NCI-H82 treated with DMSO at 0.1 percent for 48 hours (cell line): ENCODE measurements at regions not wholly inside any gene's neighbourhood (a gene's known extent, or its start where the extent isn't known, plus 50 kb on each side); places are given as distances from the start of the nearest gene placed in this dataset.
"Not testable (repeated sequence)": the region's sequence is repeated elsewhere in the genome, so short reads cannot be mapped to it uniquely, and the experiment has no call there.

Source experiments
- DNase-seq: peaks from one replicate; lab custom pipeline; 2025; ENCODE audit not compliant: unreplicated experiment; lab: John Stamatoyannopoulos, UW

DNA sequence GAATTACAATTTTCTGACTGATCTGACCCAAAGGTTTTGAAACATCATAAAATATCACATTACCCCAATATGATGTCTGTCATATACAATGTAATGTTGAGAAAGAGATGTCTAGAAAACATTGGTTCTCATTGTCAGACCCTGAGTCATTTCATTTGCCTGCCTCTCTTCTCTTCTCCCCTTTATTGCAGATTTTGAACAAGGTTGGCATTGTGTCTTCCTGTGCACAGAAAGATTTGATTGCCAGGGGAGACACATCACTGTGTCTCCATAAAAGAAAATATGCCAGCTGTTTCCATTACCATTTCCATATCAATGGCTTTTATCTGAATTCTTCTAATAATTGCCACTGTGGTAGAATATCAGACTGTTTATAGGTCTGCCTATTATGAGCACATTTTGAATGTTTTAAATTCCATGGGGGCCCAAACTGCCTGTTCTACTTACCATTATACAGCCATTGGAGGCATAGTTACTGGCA is 65.6 kb downstream of the IFI44 start:
- no peak for DNase-seq

DNA sequence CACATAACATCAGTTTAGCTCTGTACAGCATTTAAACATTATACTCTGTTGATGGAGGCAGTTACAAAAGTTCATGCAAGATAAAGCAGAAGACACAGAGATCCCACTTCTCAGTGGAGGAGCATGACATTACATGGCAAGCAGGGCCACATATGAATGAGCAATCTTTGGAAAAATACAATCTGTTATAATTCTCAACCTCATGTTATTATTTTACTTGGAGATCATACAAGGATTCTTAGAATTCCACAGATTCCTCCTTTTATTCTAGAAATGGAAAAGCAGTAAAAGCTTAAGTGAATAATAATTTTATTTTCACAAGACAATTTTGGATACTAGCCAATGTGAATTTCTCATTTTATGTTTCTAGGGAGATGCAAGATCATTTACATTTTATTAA is 66.6 kb downstream of the IFI44 start:
- no peak for DNase-seq

DNA sequence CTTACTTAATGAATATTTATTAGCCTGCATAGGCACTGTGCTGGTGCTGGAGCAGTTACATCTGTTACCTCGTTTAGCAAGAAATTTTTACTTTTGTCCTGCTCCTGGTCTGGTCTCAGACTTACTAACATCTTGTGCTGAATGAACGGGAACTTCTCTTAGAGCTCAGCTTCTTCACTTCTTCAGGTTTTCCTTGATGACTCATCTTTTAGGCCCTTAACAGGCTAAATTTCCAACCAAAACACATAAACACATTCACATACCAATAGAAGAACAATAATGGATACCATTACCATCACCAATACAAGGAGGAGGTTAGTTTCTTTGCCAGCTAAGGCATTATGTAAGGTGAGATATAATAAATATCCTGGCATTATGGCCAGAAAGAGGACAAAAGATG is 68.9 kb downstream of the IFI44 start:
- no peak for DNase-seq

DNA sequence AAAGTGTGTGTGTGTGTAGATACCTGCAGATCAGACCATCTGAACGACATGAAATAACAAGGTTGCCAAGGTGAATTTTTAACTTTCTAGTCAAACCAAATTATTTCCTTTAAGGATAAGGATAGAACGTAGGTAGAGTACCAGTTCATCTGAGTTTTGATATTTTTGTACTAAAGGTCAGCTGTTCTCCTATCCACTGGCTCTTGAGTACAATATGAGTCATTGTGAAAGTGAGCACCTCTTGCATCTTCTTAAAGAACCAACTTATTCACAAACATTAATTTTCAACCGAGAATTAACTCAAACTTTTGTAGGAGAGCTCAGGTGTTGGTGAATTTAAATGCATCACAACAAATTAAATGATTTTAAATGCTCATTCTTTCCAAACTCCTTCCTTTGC is 71.5 kb downstream of the IFI44 start:
- no peak for DNase-seq

DNA sequence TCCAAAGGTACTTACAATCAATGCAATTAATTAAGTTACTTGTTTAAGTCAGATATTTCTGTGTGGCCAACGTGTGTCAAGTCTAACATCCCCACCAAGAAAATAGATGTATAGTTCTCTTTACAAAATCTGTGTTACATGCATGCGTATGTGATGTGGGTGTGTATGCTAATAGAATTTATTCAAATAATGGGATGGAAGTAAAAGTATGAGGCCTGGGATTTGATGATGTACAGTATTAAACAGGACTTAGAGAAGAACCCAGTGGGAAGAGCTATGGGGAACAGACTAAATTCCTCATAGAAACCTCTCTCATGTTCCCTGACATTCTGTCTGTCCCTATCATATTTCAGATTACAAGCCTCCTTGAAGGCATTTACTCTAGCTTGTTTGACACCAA is 72.5 kb downstream of the IFI44 start:
- DNase-seq = no peak

DNA sequence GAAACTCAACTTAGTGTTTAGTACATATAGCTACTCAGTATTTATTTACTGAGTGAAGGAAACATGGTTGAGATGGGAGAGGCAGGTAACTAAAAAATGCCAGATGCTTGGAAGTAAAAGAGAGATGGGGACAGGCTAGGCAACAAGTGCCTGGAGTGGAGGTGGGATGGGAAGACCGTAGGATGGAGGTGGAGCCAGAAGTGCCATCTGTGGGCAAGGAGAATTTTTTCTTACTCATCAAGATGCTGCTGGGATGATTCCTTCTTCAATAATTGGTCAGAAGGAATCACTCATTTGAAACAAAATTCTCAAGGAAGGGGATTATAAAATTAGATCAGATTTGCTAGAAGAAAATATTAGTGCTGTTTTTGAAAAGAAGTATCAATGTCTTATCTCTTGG is 72.9 kb downstream of the IFI44 start:
- DNase-seq = no peak

DNA sequence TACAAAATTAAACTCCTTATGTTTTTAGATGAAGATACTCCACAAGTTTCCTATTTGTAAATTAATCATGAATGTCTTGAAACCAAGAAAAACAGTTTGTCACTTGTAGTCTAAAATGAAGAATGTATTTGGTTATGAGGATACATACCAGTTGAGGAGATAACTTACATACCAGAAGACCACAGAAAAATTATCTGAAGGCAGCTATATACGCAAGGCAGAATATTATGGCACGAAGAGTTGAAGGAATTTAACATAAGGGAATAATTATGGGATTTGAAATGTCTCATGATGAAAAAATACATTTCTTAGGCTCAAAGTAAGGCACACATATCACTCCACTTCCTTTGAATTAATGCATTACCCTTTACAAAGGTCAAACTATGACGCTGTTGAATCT is 73.3 kb downstream of the IFI44 start:
- DNase-seq = no peak

DNA sequence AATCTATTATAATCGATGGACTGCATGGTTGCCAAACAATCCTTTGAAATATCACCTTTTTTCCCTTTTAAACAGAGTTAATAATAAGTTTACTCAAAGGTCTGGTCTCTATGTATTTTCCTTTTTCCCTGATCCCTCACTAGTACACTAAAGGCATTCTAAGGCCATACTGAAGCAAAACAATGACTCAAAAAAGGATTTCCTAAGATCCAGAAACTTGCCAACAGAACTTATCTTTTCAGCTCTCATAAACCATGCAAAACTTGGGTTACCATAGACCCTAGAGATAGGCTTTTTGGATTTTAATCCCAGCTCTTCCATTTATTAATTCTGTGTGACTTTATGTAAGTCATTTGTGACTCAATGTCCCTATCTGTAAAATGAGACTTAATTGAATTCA is 77.1 kb downstream of the IFI44 start:
- no peak for DNase-seq

DNA sequence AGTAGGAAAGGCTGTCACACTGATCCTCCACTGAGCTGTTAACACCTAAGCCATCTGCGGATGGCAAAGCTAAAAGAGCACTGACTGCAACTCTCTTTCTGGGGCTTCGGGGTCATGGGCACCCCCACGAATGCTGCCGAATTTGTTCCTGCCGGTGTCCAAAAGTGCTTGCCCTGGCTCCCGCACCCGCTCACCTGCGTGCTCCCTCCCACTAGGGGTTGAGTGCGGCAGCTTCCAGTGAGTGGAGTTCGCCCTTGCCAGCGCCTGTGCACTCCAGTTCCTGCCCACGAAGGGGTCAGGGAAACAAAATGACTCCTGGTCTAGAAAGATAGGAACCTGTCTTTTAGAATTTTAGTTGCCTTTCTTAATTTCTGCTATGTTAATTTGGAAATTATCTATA is 78.7 kb downstream of the IFI44 start:
- no peak for DNase-seq

DNA sequence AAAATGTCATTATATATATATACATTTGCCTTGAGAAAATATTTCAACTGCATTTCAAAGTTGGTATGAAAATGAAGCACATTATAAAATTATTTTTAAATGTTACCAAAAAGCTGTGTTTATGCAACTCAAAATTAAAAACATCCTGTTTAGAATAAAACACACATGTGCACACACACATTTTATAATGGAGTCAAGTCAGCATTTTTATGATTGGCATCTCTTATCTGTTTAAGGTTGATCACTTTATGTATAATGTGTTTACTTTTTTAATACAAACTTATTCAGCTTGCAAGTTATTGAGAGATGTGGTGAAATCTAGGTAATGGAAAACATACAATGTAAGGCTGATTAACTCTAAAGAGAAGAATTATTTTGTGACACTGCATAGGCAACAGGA is 80.4 kb downstream of the IFI44 start:
- DNase-seq = no peak

DNA sequence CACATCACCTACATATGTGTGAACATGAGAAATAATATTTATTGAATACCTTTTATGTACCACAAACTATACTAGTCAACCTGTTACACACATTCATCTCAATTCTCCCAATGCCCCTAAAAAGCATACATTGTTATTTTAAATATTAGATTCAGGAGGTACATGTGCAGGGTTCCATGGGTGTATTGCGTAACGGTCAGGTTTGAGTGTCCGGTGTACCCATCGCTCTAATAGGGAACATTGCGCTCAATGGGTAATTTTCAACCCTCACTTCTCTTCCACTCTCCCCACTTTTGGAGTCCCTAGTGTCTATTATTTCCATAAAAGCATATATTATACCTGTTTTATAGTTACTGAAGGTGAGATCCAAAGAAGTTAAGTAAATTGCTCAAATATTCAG is 82.0 kb downstream of the IFI44 start:
- no peak for DNase-seq

DNA sequence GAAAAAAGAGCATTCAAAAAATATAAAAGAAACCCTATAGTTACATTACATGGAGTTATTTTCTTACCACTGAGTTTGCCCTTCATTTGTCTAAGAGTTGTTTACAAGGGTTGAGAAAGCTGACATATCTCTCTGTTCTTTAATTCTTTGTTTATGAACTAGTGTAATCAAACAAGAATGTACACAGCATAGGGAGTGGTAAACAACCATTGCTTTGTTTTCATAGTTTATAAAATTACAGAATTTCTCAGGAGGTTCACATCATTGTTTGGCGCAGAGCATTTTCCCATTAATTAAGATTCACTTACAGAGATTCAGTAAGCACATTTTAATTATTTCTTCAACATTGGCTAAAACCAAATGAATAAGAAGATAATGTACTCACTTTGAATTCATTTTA is 87.6 kb downstream of the IFI44 start:
- DNase-seq = no peak

DNA sequence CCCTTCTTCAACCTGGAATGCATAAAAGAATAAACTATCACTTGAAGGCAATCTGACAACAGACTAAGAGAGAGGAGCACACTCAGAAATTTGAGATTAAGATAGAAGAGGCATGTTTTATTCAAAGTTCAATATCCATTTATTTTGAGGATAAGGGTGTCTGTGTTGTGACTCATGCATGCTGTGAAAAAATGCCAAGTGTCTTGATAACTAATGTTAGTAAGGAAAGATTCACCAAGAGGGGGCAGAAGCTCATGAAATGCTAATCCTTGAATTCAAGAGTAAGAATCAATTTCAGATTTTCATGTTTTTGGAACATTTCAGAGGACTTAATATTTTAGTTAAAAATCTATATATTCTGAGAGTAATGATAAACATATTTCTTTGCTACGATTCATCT is 94.0 kb downstream of the IFI44 start:
- no peak for DNase-seq

DNA sequence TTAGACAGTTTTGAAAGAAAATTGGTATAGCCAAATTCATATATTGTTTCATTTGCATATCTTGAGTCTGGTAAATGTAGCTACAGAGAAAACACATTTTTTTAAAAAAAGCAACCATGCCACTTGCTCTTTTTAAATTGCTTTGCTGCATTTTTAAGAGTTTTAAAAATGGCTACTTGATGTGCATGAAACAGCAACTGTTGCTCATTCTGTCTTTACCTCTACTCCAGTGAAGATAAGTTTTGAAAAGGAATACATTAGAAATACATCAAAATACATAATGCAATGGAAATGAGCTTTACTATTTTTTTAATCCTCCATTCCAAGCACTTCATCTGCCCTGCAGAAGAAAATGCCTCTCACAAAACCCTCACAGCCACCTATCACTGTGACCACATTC is 95.5 kb downstream of the IFI44 start:
- DNase-seq = no peak

DNA sequence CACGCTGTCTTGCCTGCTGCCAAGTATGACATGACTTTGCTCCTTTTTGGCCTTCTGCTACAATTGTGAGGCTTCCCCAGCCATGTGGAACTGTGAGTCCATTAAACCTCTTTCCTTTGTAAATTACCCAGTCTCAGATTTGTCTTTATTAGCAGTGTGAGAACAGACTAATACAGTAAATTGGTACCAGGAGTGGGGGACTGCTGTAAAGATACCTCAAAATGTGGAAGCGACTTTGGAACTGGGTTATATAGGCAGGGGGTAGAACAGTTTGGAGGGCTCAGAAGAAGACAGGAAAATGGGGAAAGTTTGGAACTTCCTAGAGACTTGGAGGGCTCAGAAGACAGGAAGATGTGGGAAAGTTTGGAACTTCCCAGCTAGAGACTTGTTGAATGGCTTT is 104.0 kb downstream of the IFI44 start:
- DNase-seq = not testable (repeated sequence)

DNA sequence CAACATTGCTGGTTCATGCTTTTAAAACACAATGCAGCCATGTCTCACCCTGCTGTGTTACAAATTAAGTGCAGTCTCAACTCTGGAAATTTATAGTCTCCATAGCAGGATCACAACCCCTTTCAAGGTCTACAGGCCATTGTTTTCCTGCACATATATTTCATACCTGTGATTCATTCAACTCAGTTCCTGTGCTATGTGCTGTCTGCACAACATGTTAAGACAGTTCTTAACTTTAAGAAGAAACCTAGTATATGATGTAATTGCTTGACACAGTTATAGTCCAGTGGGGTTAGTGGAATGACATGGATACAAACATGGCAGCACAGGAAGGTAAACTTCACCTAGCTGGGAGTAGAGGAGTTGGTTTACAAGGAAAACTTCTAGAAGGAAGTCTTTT is 106.4 kb downstream of the IFI44 start:
- DNase-seq = no peak

DNA sequence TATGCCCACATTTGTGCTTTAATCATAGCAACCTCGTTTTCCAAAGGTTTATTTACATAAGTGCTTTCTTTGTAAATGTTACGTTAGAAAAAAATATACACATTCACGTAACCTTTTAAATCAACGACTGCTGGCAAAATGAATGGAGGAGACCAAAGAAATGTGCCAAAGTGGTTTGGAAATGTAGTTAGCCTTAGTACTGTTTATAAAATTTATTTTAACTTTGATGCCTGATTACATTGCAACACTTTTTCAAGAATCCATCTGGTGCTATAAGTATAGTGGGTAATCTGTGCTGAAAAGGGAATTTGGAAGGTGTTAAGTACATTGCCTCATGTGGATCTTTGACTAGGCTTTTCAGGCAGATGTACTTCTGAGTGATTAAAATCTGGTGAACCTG is 108.9 kb downstream of the IFI44 start:
- DNase-seq = no peak

DNA sequence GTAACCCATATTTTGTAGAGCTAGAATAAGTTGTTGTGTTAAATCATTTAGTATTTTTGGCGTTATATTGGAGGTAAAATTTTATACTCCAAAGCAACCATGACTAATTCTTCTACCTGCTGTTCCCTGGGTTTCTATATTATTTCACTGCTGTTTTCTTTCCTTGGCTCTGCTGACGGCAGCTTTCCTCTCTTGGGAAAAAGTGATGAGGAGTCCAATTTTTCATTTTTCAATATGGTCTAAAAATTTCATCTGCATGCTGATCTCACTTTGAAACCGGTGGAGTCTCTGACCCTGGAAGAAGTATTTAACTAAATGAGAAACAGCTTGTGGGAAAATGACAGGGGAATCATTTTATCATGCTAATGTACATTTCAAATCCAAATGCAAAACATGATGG is 110.2 kb downstream of the IFI44 start:
- DNase-seq = no peak

DNA sequence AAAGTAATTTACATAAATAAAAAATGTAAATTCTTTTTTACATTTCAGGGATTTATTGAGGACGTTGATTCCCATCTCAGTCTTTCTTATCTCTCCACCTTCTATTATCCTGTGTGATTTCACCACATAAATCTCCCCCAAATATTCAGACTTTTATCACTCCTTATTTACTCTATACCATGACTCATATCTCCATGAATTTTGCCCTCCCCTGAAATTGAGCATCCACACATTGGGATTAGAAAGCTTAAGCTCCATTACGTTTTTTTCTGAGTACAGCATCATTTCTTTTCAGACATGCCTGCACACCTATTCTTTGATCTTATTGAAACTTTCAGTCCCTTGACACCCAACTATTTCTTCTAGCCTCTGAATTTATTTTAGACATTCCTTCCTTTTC is 111.2 kb downstream of the IFI44 start:
- no peak for DNase-seq

DNA sequence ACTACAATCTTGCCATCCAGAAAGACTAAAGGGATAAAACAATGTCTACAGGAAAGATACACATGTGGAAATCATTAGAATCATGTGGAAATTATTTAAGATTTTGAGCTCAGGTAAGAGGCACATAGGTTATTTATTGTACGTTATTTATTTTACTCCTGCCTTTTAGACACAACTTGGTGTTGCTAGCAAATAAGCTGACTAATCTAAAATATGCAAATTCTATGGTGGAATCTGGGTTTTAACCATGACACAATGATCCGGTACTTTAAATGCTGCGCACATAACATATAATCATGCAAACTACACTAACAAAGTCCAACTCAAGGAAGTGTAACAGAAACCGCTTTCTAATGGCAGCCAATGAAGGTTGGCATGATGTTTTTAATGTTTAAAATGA is 112.5 kb downstream of the IFI44 start:
- no peak for DNase-seq

DNA sequence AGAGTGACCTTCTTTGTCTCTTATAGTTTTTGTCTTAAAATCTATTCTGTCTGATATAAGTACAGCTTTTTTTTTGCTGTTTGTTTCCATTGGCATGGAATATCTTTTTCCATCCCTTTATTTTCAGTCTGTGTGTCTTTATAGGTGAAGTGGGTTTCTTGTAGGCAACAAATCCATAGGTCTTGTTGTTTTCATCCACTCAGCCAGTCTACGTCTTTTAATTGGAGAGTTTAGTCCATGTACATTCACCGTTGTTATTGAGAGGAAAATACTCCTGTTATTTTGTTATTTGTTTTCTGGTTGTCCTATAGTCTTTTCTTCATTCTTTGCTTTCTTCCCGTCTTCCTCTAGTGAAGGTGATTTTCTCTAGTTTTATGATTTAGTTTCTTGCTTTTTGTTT is 115.9 kb downstream of the IFI44 start:
- no peak for DNase-seq

DNA sequence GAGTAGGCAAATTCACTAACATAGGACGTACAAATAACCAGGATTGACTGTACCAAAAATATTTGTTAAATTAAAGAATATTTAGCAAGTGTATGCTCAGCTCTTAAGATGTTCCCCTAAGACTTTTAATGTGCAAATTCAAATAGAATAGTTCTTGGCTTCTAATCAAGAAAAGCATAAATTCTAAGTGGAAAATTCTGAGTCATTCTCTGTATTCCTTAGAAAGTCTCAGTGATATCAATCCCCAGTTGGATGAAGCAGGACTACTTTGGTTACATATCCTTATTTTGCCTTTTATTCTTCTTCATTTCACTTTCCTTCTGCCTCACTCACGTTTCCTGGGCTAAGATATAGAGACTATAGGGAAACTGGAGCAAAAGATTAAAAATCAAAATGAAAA is 130.2 kb downstream of the IFI44 start:
- no peak for DNase-seq

DNA sequence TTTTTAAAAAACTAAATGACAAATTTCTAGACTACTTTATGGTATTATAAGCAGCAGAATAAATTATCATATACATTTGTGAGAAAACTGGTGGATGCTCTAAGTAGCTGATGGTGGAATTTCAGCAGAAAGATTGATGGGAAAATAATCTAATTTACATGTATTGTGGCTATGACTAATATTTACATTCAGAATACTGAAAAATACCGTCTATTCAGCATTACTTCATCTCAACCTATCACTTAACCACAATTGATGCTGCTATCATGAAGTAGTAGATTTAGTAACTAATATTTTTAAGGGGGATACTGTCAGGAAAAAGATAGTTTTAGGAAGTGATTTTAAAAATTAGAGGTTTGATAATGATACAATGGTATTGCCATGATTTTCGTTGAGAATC is 137.9 kb downstream of the IFI44 start:
- no peak for DNase-seq

DNA sequence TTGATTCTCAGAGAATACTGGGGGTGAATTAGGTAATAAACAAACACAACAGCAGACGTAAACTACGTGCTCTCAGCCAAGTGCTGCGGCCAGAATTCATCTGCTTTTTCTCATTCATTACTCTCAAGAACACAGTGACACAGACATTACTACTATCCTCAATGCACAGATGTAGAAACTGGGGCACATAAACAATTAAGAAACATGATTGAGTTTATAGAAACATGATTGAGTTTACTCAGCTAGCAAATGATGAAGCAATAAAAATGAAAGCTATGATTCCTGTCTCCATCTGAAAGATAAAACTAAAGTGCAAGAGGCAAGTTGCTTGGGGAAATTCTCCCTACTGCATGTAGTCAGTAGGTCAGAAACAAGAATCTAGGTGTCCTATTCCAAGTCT is 140.5 kb downstream of the IFI44 start:
- DNase-seq = no peak
